H7 (cell line): ENCODE measurements at regions not wholly inside any gene's neighbourhood (a gene's known extent, or its start where the extent isn't known, plus 50 kb on each side); places are given as distances from the start of the nearest gene placed in this dataset.

Experiments used
- DNase-seq: peaks from one replicate; pipeline ENCODE4 v3.0.0; 2012
- H3K27me3 ChIP-seq: 2 replicates; pipeline ENCODE4 v1.6.0; 2011; ENCODE audit warnings: mild to moderate bottlenecking, low read length; ENCODE audit not compliant: control insufficient read depth, insufficient read depth
- H3K36me3 ChIP-seq: replicated peaks from 2 replicates; pipeline ENCODE4 v1.5.1; 2011; ENCODE audit warnings: low read length; ENCODE audit not compliant: control insufficient read depth, insufficient read depth
- H3K4me3 ChIP-seq: 2 replicates; pipeline ENCODE4 v1.5.1; 2011; ENCODE audit warnings: low read depth, mild to moderate bottlenecking, control low read depth, low read length, moderate library complexity; ENCODE audit not compliant: insufficient read depth

GRCh38 chr21:33121715-33122475, 52.0 kb downstream of the OLIG1 start:
- H3K36me3 ChIP-seq: no peaks in the 10 kb centered on the region
- no peaks in the 10 kb centered on the region for H3K27me3 ChIP-seq
- H3K4me3 ChIP-seq: no peak overlapping the region
- peak; percentile 93 for DNase-seq

- no peak for DNase-seq
- H3K36me3 ChIP-seq: no peaks in the 10 kb centered on the region
- no peak overlapping the region for H3K4me3 ChIP-seq
- H3K27me3 ChIP-seq: no peaks in the 10 kb centered on the region
Measured at GRCh38 chr21:33122507-33122906, 52.6 kb downstream of the OLIG1 start.

GRCh38 chr21:33123374-33124123, 53.6 kb downstream of the OLIG1 start:
- Histone ChIP-seq H3K36me3 (no peaks in the 10 kb centered on the region), H3K4me3 (no peak overlapping the region), H3K27me3 (no peaks in the 10 kb centered on the region)
- DNase-seq: no peak

DNA sequence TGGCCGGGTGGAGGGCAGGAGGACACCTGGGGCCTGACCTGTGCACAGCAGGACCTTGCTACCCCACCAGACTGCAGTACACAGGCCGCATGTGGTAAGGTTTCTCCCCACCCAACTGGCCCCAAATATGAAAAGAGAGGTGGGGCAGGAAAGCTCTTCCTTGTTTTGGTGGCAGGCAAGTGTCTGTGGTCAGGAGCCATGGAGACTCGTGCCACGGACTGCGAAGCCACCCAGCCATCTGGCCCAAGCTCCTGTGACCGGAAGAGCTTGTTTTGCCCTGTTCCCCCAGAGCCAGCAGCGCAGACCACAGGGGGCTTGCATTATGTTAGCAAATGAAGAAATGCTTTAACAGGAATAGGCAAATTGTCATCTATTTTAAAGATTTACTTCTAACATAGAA, 54.9 kb downstream of the OLIG1 start:
- DNase-seq: no peak
- H3K27me3 ChIP-seq: no peaks in the 10 kb centered on the region; the same call in 1 of the 2 replicates

DNA sequence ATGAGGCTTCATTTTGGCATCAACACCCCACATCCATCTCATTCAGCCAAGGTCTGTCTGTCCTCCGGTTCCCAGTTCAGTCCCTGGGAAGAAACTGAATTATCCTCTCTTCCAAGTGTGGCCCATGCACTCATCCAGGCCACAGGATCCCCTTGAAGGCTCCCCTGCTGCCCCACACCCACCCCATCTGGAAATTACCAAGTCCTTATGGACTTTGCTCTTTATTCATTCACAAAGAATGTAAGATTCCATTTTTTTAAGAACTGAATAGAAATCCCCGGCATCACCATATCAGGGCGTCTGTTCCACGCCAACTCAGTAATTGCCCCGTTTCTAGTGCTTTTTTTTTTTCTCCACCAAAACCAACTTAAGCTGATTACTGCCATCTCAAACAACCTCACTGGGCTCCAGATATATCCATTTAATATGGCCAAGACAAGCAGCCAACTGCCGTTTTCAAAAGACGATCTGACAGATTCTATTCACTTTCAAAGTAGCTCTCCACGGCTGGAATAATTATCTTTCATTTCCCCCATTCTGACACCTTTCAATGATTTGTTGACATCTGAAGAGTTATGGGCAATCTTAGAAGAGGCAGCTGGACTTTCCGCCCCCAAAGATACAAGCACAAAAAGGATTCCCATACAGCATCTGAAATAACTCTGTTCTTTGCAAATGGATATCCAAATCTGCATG, 55.9 kb downstream of the OLIG1 start:
- Histone ChIP-seq H3K4me3 (no peak overlapping the region), H3K27me3 (no peaks in the 10 kb centered on the region; the same call in 1 of the 2 replicates), H3K36me3 (no peaks in the 10 kb centered on the region)
- DNase-seq: no peak

More for the DNA sequence above, 54.9 kb downstream of the OLIG1 start:
- Histone ChIP-seq H3K4me3 (no peak overlapping the region), H3K36me3 (no peaks in the 10 kb centered on the region)

GRCh38 chr21:33126569-33126968, 56.6 kb downstream of the OLIG1 start:
- Histone ChIP-seq H3K4me3 (no peak overlapping the region), H3K27me3 (no peaks in the 10 kb centered on the region; the same call in 1 of the 2 replicates), H3K36me3 (no peaks in the 10 kb centered on the region)
- DNase-seq: no peak

GRCh38 chr21:33127154-33127867, 57.4 kb downstream of the OLIG1 start:
- H3K27me3 ChIP-seq: no peaks in the 10 kb centered on the region; the same call in 1 of the 2 replicates
- H3K36me3 ChIP-seq: no peaks in the 10 kb centered on the region
- no peak overlapping the region for H3K4me3 ChIP-seq
- peak; percentile 82 for DNase-seq

- H3K27me3 ChIP-seq: no peaks in the 10 kb centered on the region; the same call in 1 of the 2 replicates
- no peaks in the 10 kb centered on the region for H3K36me3 ChIP-seq
- H3K4me3 ChIP-seq: no peak overlapping the region
- DNase-seq: no peak
Measured at GRCh38 chr21:33127868-33128242, 57.9 kb downstream of the OLIG1 start.

GRCh38 chr21:33128538-33128937, 58.6 kb downstream of the OLIG1 start:
- no peak for DNase-seq
- Histone ChIP-seq H3K36me3 (no peaks in the 10 kb centered on the region), H3K4me3 (no peak overlapping the region), H3K27me3 (no peaks in the 10 kb centered on the region; the same call in 1 of the 2 replicates)

GRCh38 chr21:33132054-33132453, 62.1 kb downstream of the OLIG1 start:
- Histone ChIP-seq H3K36me3 (no peaks in the 10 kb centered on the region), H3K4me3 (no peak overlapping the region), H3K27me3 (no peaks in the 10 kb centered on the region; the same call in 1 of the 2 replicates)
- DNase-seq: no peak

DNA sequence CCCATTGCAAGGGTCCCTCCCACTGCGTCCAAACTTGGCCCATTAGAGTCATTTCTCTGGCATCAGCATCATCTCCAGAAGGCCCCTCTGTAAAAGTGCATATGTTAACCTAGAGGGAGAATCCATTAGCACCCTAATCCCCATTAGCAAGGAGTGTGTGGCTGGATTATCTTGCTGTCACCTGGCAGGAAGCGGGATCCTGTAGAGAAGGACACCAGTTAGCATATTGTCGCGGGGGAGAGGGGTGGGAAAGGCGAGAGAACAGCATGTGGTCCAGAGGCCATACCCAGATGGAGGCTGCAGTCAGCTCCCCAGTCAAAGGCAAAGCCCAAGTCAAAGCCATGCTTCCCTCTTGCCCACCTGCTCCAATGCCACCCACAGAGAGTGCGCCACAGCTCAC, 64.0 kb downstream of the OLIG1 start:
- Histone ChIP-seq H3K4me3 (no peak overlapping the region), H3K27me3 (no peaks in the 10 kb centered on the region)
- peak; percentile 45 for DNase-seq

GRCh38 chr21:33135925-33136324, 66.0 kb downstream of the OLIG1 start:
- H3K27me3 ChIP-seq: no peaks in the 10 kb centered on the region

More for the DNA sequence above, 64.0 kb downstream of the OLIG1 start:
- no peaks in the 10 kb centered on the region for H3K36me3 ChIP-seq

DNA sequence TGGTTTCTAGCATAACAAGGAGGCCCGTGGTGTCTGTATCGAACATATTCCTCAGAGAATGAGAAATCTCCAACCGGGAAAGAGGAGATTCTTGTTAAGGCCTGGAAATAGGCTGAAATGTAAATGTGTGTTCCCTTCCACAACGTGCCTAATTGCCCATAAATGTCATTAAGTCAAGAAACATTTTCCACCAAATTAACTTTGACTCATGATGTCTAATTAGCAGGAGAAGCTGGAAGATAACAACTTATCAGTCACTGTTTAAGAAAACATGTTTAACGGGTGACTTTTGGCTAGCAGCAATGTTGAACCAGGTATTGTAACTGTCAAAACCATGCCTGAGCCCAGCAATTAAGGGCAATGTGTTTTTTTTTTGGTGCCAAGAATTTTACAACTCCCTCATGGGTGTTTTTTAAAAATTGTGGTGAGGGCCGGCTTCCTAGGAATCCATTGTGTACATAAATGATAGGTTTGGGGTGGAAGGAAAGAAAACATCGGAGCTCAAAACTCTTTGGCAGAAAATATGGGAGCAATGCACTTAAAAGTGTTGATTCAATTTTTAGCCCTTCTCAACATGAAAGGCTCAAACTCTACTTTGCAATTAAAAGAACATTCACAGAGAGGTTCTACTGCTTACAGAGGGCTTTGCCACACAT, 67.0 kb downstream of the OLIG1 start:
- DNase-seq: no peak
- Histone ChIP-seq H3K4me3 (no peak overlapping the region), H3K27me3 (no peaks in the 10 kb centered on the region), H3K36me3 (no peaks in the 10 kb centered on the region)

More at GRCh38 chr21:33135925-33136324, 66.0 kb downstream of the OLIG1 start:
- Histone ChIP-seq H3K36me3 (no peaks in the 10 kb centered on the region), H3K4me3 (no peak overlapping the region)
- no peak for DNase-seq

DNA sequence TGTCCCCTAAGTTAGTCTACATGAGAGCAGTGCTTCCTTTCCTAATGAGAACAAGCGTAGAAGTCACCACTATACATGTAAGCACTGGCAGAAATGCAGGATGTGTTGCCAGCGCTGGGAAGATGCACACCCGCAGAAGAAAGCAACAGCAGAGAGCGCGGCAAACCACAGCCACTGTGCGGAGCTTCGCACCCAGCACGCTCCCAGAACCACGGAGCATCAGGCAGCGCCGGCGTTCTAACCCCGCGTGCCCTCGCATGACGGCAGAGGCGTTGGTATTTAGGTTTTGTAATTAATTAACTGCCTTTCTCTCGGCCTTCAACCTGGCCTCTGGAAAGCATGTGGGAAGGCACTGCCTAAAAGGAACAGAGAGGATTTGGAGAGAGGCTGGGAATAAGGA, 69.1 kb downstream of the OLIG1 start:
- no peaks in the 10 kb centered on the region for H3K36me3 ChIP-seq
- H3K4me3 ChIP-seq: no peak overlapping the region
- H3K27me3 ChIP-seq: no peaks in the 10 kb centered on the region
- no peak for DNase-seq
